OCI-LY1 (cell line): ENCODE measurements at regions not wholly inside any gene's neighbourhood (a gene's known extent, or its start where the extent isn't known, plus 50 kb on each side); places are given as distances from the start of the nearest gene placed in this dataset.
"Not testable (repeated sequence)": the region's sequence is repeated elsewhere in the genome, so short reads cannot be mapped to it uniquely, and the experiment has no call there.

Experiments used
- CTCF ChIP-seq: fragments of 200-600 bp; sonication (generic), shearing (Covaris generic); IDR thresholded peaks from 2 replicates; pipeline ENCODE4 v1.5.1; 2017; ENCODE audit warnings: mild to moderate bottlenecking, antibody characterized with exemption, low read length, moderate library complexity, mixed read lengths
- EZH2 ChIP-seq: fragments of 200-600 bp; sonication (generic), shearing (Covaris generic); IDR thresholded peaks from 2 replicates; pipeline ENCODE4 v1.8.0; 2017; ENCODE audit warnings: borderline replicate concordance, mixed run types, mild to moderate bottlenecking, antibody characterized with exemption, low read length, moderate library complexity, mixed read lengths

DNA sequence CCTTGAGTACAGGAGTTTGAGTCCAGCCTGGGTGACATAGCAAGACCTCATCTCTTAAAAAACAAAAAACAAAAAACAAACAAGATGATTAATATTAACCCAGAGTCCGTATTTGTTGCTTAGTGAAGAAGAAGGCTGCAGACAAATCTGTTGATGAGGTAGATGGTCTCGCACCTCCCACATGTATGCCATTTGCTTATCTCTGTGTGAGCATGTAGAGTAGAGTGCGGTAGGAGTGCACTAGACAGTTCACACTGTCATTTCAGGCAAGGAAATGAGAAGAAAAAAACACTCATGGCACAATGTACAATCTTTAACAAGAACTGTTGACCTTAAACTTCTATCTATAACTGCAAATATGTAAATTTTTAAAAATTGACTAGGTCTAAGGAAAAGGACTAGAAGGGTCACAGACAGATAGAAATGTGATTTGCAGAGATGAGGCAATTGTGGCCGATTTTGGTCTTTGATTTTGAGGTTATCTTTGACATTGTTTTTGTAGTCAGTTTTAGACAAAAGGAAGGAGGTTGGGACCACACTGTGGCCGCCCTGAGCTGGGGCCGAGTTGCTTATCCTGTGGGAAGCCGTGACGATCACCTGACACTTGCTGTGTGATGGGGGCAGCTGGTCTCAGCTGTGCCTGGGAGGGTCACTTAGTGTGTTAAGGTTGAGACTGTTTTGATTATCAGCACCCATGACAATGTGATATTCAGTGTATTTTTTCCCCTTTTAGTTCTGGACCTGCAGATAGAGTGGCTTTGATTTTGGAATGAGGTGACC lies 127.2 kb downstream of the LAT start:
- not testable (repeated sequence) for TF ChIP-seq CTCF, EZH2
